GF-D8 (cell line): ENCODE measurements at regions not wholly inside any gene's neighbourhood (a gene's known extent, or its start where the extent isn't known, plus 50 kb on each side); places are given as distances from the start of the nearest gene placed in this dataset.
"Not testable (repeated sequence)": the region's sequence is repeated elsewhere in the genome, so short reads cannot be mapped to it uniquely, and the experiment has no call there.

Experiments
- DNase-seq: peaks from one replicate; lab custom pipeline; 2025; lab: John Stamatoyannopoulos, UW

- no peak for DNase-seq
Measured at GRCh38 chr18:60202708-60203107, 169.9 kb downstream of the MC4R start.

- DNase-seq: no peak
Measured at GRCh38 chr18:60200558-60200957, 172.0 kb downstream of the MC4R start.

DNA sequence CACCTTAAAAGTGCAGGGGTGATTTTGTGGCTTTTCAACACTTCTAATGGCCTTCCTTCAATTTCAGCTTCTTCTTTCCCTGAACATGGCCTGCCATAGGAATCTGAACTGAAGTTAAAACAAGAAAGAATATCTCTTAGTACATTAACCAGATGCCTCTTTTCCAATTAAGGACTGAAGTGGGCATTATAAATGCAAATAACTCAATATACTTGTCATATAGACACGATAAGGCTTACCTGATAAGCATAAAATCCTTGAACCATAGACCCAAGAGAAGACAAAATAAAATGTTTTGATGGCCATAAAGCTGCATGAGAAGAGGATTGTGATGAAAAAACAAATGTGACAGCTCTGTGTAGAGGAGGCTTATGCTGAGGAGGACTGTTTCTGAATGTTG lies 173.1 kb downstream of the MC4R start:
- DNase-seq: no peak

DNA sequence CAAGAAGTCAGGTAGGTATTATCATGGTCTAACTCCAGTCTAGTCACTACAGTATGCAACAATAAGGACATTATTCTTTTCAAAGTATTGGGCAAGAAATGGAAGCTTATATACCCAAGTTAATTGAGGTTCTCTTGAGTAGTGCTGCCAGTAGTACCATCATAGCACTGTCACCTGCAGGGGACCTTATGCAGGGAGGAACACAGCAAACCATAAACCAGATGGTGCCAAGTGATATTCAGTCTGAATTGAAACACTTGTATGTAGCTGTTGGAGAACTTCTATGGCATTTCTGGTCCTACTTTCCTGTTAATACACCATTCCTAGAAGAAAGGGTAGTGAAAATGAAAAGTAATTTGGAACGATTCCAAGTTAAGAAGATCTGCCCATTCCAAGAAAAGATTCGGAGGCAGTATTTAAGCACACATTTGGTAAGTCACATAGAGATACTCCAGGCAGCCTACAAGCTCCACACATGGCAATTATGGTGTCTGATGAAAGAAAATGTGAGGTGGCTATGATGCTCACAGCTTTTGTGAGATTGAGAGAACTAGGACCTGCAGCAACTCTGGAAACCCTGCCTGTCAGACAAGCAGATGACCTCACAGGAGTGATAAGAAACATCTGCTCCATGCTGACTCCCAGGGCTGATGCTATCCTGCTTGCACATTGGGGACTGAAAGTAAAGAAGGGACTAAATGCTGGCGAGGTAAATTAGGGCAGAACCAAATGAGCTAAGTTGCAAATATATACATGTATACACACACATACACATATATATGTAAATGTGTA lies 174.7 kb downstream of the MC4R start:
- DNase-seq: no peak

DNA sequence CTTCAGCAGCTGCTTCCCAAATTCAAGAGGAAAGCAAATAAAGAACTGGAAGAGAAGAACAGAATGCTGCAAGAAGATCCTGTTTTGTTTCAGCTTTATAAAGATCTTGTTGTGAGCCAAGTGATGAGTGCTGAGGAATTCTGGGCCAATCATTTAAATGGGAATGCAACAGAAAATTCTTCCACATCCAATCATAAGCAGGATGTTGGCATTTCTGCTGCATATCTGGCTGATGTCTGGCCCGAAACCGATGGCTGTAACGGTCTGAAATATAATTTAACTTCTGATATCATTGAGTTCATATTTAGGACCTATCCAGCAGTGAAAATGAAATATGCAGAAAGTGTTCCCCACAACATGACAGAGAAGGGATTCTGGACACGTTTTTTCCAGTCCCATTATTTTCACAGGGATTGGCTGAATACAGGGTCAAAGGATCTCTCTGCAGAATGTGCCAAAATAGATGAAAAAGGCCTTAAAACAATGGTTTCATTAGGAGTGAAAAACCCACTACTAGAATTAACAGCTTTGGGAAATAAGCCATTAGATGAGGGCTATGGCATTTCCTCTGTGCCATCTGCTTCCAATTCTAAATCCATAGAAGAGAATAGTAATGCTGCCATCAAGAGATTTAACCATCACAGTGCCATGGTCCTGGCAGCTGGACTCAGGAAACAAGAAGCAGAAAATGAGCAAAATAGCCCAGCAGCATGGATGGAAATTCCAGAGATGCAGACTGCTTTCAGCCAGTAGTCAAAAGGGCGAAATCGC lies 175.6 kb downstream of the MC4R start:
- no peak for DNase-seq

GRCh38 chr18:60193780-60194179 lies 178.8 kb downstream of the MC4R start:
- no peak for DNase-seq

- no peak for DNase-seq
Measured at GRCh38 chr18:60191926-60192325, 180.6 kb downstream of the MC4R start.

GRCh38 chr18:60189856-60190255 lies 182.7 kb downstream of the MC4R start:
- DNase-seq: no peak

- no peak for DNase-seq
Measured at GRCh38 chr18:60188958-60189357, 183.6 kb downstream of the MC4R start.

DNA sequence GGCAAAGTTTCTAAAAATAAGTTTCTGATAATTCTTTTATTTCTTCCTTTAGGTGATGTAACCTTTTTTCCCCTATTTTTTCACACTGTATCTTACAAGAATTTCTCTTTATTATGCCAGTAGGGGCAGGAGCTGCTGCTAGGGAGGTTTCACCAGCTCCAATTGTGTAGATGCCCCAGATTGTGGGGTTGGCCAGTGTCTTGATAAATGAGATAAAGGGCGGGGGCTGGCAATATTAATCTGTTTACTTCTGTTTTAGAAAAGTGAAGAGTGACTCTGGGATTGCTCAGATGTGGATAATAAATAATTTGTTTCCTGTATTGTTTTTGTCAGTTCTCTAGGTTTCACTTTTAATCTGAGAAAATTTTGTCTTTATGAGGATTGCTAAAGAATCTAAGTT lies 190.4 kb downstream of the MC4R start:
- no peak for DNase-seq

DNA sequence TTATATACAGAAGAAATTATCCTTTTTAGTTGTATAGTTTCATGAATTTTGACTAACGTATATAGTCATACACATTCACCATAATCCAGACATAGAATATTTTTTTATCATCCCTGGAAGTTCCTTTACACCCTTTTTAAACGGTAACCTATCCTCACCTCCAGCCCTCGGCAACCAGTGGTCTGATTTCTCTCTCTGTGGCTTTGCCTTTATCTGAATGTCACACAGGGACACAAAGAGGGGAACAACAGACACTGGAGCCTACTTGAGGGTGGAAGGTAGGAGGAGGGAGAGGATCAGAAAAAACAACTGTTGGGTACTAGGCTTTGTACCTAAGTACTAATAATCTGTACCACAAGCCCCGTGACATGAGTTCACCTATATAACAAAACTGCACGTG lies 191.9 kb downstream of the MC4R start:
- no peak for DNase-seq

- not testable (repeated sequence) for DNase-seq
Measured at GRCh38 chr18:60178224-60178623, 194.4 kb downstream of the MC4R start.

DNA sequence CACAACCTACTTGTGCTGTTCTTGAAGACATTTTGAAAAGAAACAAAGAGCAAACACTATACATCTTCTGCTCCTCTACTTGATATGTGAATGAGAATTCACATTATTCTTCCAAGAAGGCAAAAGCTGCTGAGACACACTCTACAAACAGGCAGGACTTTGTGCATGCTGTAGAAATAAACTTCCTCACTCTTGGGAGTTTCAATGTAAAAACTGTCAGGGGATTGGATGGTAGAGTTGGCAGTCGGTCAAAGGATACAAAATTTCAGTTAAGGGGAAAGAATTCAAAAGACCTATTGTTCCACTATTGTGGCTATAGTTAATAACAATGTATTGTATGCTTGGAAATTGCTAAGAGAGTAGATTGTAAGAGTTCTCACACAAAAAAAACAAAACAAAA lies 196.3 kb downstream of the MC4R start:
- DNase-seq: no peak

- no peak for DNase-seq
Measured at GRCh38 chr18:60174832-60175231, 197.7 kb downstream of the MC4R start.

DNA sequence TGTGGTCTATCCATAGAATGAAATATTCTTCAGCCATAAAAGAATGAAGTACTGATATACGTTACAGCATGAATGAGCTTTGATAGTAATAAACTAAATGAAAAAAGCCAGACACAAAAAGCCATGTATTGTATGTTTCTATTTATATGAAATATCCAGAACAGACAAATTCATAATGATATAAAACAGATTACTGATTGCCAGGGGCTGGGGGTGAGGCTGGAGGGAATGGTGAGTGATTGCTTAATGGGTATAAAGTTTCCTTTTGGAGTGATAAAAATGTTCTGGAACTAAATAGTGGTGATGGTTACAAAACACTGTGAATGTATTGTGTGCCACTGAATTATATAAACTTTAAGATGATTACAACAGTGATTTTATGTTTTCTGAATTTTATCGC lies 200.5 kb downstream of the MC4R start:
- no peak for DNase-seq

GRCh38 chr18:60163622-60164021 lies 209.0 kb downstream of the MC4R start:
- no peak for DNase-seq

DNA sequence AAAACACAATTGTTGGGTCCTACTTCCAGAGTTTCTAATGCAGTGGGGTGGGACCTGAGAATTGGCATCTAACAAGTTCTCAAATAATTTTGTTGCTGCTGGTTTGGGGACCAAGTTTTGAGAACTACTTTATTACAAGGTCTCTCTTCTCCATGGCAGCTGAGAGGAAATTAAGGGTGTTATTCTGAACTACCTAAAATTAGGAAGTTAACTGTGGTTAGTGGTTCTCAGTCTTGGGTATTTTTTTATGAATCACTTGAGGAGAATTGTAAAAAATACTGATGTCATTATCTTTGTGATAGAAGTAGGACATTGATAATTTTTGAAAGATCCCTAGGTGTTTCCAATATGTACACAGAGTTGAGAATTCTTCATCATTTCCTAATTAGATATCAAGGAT lies 210.2 kb downstream of the MC4R start:
- no peak for DNase-seq

- no peak for DNase-seq
Measured at GRCh38 chr18:60157810-60158209, 214.8 kb downstream of the MC4R start.

GRCh38 chr18:60153376-60153775 lies 219.2 kb downstream of the MC4R start:
- DNase-seq: no peak

- no peak for DNase-seq
Measured at GRCh38 chr18:60149316-60149715, 223.3 kb downstream of the MC4R start.

- DNase-seq: no peak
Measured at GRCh38 chr18:60147323-60147722, 225.3 kb downstream of the MC4R start.

GRCh38 chr18:60146220-60146960 lies 226.2 kb downstream of the MC4R start:
- DNase-seq: no peak

DNA sequence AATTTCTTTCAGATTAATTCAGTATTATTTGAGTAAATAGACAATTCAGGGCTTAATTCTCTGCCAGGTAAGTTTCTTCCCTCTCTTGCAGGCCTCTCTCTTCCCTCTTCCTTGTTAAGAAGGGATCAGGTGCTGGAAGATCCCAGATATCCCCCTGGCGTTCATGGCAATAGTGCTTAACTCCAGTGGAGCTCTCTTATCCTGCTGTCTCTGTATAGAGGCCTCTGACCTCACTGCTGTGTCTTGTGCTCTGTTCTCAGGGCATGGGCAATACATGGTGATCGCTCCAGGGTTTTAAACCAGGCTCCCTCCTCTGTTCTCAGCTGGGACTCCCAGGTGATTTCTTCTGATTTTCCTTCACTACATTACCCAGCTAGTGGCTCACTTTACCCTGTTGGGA lies 226.8 kb downstream of the MC4R start:
- DNase-seq: no peak
